ENCODE measurements at regions not wholly inside any gene's neighbourhood (a gene's known extent, or its start where the extent isn't known, plus 50 kb on each side); places are given as distances from the start of the nearest gene placed in this dataset.

- no peak for DNase-seq (ENCODE audit: low read depth in 2 of 2)
Observed at GRCh38 chr16:26281381-26282110, 589.8 kb downstream of the HS3ST4 start.

DNA sequence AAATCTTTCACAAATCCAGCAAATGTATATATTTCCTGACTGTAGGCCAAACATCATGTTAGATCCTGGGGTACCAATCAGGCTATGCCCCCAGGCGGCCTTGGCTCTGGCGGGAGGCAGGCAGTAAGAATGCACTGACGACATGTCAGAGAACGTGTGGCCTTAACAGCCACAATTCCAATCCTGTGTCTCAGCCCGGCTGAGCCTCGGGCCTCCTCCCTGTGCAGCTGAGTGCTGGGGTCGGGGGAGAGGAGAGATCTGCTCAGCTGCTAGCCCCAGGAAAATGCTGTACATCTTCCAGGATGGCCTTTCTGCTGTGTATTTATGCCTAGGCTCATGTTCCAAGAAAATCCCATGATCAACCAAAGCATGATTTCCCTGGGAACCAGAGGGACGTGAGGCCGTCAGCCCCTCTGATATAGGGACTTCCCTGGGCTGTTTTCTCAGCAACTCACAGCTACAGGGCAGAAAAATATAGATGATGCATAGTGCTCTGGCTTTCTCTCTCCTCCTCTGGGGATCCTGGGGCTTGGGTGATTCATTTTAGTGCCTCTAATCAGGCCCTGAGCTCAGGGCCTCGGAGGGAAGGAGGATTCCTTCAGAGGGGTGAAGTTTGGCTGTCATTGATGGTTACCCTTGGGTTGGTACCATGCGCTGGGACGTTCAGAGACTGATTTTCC, 604.0 kb downstream of the HS3ST4 start:
- no peak for DNase-seq (ENCODE audit: low read depth in 2 of 2)

GRCh38 chr16:26301516-26301915, 609.8 kb downstream of the HS3ST4 start:
- no peak for DNase-seq (ENCODE audit: low read depth in 2 of 2)

- DNase-seq (ENCODE audit: low read depth in 2 of 2): no peak
Observed at GRCh38 chr16:26316683-26317464, 625.1 kb downstream of the HS3ST4 start.

DNA sequence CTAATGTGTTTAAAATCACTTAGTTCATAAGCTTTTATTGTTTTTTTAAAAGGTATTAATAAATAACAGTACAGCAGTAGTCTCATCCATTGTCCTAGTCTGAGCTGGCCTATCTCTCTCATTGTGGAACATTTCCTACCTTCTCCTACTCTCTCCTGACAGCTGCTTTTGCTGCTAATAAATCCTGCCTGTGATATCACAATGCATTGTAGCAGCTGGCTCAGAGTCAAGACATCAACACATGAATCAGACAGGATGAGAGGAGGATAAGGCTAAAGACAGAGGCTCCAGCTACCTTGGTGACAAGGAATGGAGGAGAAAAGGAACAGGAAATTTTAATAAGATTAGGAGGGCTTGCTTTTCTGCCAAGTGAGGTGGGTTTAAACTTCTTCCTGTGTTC, 626.1 kb downstream of the HS3ST4 start:
- no peak for DNase-seq (ENCODE audit: low read depth in 2 of 2)

GRCh38 chr16:26330654-26331053, 638.9 kb downstream of the HS3ST4 start:
- DNase-seq (ENCODE audit: low read depth in 2 of 2): no peak

DNA sequence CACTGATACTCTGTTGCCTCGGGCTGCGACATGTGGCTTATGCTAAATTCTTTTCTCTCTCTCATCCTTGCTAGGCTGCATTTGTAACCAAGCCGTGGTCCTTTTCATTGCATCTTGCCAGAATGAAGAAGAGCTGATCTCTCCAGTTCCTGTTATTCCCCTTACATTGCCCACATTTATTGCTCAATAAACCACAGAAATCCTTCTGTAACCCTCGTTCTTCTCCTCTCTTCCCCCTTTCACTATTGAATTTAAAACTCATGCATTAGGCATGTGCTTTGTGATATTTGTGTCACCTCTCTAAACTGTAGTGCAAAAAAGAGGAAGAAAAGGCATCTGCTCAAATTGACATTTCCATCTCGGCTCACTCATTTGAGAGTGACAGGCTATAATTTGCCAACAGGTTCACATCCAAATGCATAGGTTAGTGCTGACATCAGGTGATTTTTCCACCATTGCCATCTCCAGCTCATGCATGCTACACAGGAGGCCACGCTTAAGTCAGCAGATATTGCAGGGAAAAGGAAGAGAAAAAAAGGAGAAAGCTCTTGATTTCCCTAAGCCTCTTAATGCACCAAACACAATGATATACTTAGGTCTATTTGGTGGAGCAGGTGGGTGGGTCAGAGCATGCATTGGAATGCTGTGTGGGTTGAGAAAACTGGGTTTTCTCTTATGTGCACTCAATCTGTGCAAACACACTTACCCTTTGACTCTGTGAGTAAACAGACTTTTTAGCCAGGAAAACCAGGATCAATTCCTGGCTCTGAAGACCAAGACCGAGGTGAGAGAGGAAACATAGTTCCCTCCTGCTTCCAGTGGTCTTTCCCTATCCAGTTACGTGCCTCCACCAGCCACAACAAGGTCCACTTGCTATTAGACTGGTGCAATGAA, 642.7 kb downstream of the HS3ST4 start:
- no peak for DNase-seq (ENCODE audit: low read depth in 2 of 2)

DNA sequence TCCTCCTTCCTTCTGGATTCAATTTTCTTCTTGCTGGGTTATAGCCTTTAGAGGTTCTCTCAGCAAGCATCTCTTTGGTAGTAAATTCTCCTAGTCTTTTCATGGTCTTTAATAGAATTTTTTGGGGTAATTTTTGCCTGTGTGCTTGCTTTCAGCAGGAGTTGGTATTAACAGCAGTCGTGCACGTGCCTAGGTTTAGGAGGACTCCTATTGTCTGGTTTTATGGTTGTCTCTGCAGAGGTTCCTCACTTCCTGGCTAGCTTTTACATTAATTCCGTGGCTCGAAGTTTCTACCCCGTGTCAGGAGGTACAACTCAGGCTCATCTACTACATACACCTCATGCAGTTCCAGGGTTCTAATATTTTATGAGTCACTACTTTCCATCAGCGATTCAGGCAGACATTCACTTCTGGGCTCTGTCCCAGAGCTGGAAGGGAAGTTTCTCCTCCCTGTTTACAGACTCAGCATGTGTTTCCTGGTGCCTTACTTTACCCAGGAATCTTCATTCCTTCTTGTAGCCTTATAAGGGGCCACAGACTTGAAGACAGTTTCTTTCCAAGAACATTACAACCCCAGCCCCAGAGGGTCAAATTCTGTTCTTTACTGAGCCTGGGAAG, 643.6 kb downstream of the HS3ST4 start:
- no peak for DNase-seq (ENCODE audit: low read depth in 2 of 2)

DNA sequence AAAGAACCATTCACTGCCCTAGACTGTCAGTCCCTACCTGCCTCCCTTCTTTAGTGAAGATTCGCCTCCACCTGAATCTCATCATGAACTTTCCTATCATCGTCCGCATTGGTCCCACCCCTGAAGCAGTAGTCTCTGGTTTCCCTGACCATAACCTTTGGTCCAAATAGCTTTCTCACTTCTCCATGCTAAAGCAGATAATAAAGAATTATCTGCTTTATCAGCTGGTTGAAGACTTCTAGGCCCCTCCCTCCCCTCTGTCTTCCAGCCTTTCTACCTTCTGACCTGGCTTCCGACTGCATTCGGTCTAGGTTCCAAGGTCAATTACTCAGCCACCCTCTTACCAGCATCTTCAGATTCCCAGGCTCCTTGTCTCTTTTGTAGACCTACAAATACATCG, 650.9 kb downstream of the HS3ST4 start:
- no peak for DNase-seq (ENCODE audit: low read depth in 2 of 2)

GRCh38 chr16:26344240-26344776, 652.5 kb downstream of the HS3ST4 start:
- DNase-seq (ENCODE audit: low read depth in 2 of 2): no peak

DNA sequence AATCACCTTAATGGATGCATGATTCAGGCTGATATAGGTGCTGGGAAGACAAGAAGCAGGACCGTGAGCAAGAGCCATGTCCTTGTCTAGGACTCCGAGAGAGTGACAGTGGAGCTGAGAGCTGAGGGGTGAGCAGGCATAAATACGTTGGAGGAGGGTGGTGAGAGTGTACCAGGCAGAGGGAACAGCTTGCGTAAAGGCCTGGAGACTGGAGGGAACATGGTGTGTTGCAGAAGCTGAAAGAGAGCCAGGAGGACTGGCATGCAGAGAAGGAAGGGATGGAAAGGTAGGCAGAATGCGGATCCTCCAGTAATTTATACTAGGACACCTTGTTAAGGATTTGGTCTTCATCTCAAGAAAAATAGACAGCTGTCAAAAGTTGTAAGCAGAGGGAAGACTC, 653.2 kb downstream of the HS3ST4 start:
- no peak for DNase-seq (ENCODE audit: low read depth in 2 of 2)

DNA sequence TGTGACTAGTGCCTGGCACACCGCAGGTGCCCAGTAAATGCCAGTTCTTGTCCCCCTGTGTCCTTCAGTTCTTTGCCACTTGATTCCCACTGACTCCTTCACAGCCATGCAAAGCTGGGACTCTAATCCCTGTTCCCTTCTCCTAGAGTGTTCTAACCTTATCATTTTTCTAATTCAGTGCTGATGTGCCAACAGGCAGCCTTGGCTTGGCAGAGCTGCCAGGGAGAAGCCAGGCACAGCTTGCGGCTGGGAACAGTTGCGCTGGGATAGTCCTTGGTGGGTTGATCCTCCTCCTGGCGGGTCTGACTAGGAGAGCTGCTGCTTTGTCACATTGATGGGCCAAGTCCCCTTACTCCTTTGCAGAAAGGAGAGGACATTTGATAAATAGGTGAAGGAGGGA, 654.2 kb downstream of the HS3ST4 start:
- DNase-seq (ENCODE audit: low read depth in 2 of 2): no peak

- DNase-seq (ENCODE audit: low read depth in 2 of 2): no peak
Observed at GRCh38 chr16:26348095-26348494, 656.3 kb downstream of the HS3ST4 start.

GRCh38 chr16:26360867-26361266, 669.1 kb downstream of the HS3ST4 start:
- DNase-seq (ENCODE audit: low read depth in 2 of 2): no peak

DNA sequence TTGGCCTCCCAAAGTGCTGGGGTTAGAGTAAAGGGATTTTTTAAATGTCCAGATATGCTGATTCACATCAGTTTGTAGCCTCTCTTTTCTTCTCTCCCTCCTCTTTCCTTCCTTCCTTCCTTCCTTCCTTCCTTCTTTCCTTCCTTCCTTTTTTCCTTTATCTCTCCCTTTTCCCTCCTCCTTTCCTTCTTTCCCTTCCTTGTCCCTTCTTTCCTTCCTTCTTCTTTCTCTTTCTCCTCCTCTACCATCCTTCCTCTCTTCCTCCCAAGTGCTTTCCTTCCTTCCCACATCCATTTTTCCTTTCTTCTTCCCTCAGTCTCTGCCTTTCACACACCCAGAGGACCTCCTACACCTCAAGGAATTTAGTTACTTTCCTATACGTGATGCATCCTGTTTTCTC, 671.8 kb downstream of the HS3ST4 start:
- DNase-seq (ENCODE audit: low read depth in 2 of 2): no peak

DNA sequence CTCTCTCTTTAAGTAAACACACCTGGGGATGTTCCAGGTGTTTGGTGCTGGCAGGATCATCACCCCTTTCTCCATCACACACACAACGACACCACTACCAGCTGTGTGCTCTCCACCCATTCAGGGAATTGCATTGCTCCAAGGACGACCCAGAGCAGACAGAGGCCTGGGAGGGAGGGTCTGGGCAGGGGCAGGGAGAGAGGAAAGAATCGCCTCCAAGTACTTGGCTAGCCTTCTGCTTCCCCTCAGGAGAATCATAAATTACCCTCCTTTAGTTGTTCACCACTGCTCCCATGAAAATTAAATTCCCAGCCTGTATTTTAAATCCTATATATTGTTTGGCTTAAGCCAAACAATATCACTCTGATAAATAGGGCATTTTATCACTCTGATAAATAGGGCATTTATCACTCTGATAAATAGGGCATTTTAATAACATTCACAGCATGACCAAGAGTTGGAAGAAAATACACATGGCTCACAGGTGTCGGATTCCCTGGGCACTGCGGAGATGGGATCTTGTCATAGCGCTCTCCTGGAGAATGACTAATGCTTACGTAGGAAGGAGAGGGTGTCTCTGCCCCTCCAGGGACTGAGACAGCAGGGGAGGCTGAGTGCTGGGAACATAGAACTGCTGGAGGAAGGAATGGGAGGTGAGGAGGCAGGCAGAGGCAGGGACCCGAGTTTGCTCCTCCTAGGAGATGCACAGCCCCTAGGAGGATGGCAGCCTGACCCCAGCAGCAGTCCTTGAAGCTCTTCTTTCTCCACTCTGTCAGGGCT, 673.6 kb downstream of the HS3ST4 start:
- no peak for DNase-seq (ENCODE audit: low read depth in 2 of 2)

DNA sequence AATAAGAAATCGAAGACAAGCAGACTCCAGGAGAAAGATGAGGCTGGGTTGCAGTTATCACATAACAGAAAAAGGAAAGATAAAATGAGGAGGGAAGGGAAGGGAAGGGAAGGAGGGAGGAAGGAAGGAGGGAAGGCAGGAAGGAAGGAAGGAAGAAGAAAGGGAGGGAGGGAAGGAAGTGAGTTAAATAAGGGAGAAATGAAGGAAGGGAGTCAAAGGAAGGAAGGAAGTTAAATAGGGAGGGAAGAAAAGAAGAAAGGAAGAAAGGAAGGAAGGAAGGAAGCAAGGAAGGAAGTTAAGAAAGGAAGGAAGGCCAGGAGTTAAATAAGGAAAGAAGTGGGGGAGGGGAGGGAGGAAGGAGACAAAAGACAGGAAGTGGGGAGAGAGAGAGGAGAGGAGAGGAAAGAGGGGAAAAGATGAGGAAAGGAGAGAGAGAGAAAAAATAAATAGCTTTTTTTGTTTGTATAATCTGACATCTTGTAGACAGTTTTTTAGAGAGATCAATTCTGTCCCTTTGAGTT, 679.6 kb downstream of the HS3ST4 start:
- no peak for DNase-seq (ENCODE audit: low read depth in 2 of 2)

- DNase-seq (ENCODE audit: low read depth in 2 of 2): no peak
Observed at GRCh38 chr16:26374279-26374925, 682.6 kb downstream of the HS3ST4 start.

GRCh38 chr16:26382586-26382985, 684.1 kb upstream of the C16orf82 start:
- no peak for DNase-seq (ENCODE audit: low read depth in 2 of 2)

All from stimulated activated CD4-positive, alpha-beta T cell treated with anti-CD3 and anti-CD28 coated beads, Interleukin-4, amount 100 ng/mL, for 48 hours (primary cell).